ENCODE measurements at regions not wholly inside any gene's neighbourhood (a gene's known extent, or its start where the extent isn't known, plus 50 kb on each side); places are given as distances from the start of the nearest gene placed in this dataset.

DNA sequence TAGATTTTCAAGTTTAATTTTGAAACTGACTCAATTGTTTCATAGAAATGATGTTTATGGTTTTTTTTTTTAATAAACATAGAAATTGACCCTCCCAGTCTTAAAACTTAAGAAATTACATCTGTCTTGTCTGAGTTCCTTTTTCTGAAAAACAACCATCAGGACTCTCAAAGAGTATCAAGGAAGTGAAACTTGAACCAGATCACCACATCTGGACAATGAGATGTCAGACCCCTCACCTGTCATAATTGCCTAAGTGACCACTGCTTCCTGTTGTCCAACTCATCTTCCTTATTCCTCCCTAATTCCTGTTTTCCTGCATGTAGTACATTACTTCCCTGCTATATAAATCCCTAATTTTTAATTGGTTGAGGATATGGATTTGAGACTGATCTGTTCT is 441.5 kb upstream of the ARHGEF26 start:
- no peak for DNase-seq

DNA sequence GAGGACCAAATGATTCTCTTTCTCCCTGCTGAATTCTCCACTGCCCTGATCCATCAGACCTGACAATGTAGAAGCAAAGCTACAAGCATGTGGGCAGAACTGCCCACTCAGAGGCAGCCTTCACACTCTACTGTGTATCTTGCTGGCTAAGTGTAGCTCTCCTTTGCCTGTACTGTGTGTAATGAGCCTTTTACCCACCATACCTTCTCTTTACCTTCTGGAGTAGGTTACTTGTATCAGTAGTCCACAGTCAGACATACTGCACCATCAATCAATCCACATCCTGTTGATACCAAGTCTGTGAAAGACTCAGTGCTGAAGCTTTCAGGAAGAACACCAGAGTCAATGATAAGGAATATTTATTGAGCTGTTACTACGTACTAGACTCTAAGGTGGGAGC is 440.7 kb upstream of the ARHGEF26 start:
- DNase-seq = no peak

DNA sequence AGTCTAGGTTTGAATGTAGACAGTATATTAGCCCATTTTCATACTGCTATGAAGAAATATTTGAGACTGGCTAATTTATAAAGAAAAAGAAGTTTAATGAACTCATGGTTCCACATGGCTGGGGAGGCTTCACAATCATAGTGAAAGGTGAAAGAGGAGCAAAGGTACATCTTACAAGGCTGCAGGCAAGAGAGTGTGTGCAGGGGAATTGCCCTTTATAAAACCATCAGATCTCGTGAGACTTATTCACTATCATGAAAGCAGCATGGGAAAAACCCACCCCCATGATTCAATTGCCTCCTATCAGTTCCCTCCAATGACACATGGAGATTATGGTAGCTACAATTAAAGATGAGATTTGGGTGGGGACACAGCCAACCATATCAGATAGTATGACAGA is 440.1 kb upstream of the ARHGEF26 start:
- DNase-seq = no peak

DNA sequence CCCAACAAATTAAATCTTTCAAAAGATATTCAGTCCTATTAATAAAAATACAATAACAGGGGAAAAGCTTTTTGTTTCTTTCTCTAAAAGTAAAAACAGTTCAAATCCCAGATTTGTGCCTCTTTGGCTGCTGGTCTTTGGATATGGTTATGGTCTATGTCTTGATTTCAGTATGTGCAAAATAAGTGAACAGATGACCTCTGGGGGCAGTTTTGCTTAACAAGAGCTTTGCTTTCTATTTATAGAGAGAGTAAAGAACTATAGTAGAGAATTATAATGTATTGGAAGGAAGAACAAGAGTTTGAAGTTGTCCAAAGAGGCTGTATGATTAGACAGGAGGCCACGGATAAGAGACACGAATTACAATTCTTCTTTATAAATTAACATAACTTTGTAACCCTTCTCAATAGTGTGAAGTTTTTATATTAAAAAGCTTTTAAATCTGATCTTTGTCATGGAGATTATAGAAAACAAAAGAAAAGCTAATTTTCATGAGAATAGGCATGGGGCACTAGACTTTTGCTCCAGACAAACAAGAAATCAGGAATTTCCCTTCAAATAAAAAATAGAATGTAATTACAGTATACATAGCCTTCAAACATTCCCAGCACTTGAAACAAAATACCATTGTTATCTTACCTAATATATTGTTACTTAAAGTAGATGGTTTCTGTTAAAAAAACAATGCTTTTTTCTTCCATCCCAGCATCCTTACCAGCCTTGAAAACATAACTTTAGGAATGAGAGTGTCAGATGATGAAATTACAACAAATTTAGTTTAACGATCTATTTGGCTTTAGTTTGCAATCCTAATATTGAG is 432.7 kb upstream of the ARHGEF26 start:
- DNase-seq = no peak

DNA sequence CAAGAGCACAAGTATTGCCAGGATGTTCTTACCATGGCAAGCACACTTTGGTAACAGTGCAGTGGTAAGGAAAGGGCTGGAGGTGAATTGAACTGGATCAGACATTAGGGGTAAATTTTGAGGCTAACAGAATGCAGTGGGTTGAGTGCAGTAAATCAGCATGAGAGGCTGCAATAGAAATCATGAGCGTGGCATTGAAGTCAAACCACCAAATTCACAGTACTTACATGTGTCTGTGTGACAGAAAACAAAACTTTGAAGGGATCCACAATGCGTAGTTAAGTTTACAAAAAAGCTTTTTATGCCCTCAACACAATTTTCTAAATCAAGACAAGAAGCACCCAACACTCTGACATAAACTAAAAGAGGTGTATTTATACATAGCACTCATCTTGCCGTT is 428.0 kb upstream of the ARHGEF26 start:
- DNase-seq = no peak

DNA sequence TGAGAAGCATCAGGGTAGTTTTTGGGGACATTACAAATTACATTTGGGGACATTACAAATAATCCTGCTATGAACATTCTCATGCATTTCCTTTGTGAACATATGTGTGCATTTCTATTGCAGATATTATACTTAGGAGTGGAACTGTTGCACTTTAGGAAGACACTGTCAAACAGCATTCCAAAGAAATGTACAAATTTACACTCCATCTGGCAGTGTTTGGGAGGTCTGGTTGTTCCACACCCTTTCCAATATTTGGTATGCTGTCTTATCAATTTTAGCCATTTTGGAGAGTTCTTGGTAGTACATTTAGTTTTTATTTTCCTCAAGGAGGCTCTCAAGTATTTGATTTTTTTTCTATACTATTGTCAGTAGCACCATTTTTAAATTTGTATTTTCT is 419.1 kb upstream of the ARHGEF26 start:
- no peak for DNase-seq

DNA sequence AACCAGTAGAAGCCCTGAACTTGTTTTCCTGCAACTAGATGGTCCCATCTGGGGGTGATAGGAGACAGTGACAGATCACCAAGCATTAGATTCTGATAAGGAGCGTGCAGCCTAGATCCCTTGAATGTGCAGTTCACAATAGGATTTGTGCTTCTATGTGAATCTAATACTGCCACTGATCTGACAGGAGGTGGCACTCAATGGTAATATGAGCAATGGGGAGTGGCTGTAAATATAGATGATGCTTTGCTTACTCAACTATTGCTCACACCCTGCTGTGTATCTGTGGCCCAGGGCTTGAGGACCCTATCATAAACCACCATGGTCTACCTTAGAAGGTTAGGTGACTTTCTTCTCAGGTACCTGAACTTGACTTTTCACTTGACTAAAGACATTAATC is 417.1 kb upstream of the ARHGEF26 start:
- DNase-seq = no peak

DNA sequence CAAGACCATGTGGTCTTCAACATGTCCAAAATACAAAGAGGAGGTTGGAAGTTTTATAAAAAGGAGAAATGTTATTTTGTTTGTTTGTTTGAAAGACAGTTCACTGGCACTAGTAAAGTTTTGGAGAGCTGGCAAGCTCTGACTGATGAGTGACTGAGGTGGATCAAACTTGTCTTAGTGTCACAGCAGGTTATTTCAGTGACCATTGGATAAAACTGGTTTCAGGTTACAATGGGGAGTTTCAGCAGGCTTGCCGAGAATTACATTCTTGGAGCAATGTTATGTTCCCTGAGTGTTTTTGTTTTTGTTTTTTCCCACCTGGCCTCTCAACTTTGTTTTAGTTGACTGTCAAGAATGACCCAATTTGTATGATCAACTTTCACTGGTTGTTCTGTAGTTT is 414.5 kb upstream of the ARHGEF26 start:
- no peak for DNase-seq

DNA sequence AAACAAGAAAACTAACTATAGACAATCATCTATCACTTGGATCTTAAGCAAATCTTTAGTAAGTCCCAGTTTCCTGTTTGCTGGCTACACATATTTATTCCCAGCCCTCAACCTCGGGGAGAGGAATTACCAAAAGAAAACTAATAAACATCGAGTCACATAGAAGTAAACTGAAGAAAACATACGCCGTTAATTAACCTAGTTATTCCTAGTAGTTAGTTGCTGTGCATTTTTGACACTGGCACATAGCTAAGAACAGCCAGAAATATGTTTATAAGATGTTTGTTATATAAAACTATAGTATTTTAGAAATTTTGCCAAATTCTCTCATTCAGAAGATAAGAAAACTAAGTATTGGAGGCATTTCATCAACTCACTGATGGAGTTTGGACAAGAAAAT is 407.2 kb upstream of the ARHGEF26 start:
- DNase-seq = no peak

DNA sequence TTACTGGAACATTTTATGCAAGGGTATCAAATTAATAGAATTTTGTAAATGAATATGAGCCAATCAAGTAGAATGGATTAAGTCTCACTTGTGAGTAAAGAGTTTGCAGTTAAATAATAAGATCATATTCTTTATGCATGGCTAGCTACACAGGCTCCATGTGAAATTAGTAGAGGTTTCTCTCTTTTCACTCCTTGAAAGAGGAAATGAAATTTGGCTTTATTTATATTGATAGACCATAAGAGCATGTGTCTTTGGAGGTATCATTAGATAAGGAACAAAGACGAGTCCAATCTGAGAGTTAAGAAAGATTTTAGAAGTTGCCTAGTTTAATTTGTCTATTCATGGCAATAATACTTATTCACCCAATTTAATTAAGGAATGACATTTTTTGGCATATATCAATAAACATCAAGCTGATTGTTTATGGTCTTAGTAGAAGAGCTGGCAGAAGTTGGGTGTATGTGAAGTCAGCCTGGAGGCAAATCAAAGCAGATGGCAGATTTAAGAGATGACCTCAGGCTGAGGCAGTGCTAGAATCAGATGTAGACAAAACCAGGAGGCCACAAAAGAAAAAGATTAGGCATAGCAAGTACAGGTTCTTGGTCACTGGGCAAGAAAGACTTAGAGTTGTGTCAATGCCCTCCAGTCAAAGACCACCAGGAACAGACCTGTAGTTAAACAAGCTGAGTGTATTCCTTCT is 406.5 kb upstream of the ARHGEF26 start:
- no peak for DNase-seq

DNA sequence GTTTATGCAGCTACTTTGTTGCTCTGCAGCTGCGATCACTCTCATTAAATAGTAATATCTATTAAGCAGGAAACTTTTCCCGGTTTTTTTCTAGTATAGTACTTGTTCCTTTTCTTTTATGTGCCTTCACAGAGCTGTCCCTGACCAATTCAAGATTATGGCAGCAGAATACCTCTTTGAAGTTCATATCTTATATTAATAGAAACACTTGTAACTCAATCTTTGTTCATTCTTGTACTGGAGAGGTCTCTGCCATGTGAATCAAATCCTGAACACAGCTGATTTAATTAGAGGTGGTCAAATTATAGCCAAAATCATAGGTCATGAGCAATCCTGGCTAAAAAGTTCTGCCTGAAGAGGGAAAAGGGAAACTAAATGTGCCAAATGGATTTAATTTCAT is 399.0 kb upstream of the ARHGEF26 start:
- DNase-seq = no peak

DNA sequence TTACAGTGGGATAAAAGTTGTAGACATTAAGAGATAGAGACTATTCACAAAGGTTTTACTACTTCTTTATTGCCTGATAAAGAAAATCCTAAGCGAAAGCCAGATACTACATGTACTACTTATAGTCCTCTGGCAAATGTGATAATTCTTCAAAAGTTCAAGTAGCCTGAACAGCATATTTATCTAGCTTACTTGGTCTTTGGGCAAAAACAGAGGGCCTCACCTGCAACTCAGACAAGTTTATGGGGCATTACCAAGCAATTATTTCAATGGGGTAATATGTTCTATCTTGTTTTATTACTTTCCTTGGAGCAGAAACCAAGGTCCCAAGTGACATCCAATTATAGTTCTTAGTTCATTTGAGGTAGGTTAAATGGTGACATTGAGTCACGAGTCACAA is 390.1 kb upstream of the ARHGEF26 start:
- no peak for DNase-seq

DNA sequence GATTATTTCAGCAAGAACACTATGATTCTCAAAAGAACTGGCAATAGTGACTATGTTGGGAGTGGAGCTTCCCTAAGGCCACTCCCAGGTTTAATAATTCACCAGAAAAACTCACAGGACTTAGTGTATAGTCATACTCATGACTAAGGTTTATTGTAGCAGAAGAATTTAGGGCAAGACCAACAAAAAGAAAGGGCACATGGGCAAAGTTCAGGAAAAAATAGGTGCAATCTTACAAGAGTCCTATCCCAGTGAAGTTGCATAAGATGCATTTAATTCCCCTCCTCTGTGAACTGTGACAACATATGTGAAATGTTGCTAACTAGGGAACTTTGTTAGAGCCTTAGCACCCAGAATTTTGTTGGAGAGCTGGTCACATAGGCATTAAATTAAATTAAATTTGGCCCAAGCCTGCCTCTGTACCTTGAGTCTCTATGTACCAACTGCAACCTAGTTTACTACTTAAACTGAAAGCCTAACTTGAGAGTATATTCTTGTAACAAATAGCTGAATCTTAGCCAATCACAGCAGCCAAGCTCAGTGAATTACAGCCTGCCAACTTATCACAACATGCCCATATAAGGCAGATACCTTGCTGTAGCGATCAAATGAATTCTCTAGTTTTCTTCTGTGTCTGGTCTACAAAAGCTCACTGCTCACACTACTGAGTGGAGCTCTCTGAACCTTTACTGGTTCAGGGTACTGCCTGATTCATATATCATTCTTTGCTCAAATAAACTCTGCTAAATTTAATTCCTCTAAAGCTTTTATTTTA is 386.2 kb upstream of the ARHGEF26 start:
- no peak for DNase-seq

DNA sequence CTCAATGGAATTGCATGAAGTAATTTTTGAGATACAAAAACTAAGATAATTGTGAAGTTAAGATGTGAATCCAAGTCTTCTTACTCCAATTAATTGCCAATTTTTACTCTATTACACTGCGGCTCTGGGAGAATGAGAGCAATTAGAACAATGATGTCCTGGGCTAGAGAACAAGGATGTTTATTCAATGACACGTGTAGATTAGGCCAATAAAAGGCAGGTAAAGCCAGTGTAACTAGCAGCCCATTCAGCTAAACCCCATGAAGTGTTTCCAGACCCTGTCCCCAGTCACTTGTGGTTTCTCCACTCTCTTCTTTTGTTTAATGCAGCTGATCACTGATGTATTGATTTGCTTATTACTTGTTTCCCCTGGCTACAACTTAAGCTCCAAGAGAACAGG is 381.1 kb upstream of the ARHGEF26 start:
- DNase-seq = no peak

DNA sequence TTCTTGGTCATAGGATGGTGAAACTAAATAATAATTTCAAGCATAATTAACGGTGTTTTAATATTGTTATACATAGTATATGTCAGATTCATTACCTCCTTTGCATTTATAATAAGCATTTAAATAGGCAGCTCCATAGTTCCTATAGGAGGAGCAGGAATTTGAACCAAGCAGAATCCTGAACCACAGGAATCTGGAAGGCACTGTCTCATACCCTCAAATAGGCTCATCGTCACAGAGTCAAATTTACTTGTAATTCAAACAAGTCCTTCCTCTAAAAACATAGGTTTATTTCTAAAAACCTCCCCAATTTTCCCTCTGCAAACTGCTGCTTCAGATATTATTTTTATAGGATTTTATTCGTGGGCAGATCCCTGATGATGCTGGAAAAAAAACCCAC is 376.3 kb upstream of the ARHGEF26 start:
- no peak for DNase-seq

DNA sequence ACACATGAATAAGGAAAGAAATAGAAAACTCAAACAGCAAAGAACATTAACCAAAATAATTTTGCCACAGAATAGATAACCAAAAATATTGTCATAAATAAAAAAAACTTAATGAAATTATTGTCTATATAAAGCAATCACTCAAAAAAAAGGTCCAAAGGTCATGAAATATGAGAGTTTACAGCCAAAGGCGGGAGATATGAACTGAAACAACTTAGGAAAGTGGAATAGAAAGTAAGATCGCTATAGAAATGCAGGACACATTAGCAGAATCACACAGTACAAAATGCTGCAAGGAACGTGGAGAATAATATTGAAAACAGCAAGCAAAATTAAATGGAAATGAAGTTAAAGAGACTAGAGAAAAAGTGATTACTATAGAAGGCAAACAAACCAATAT is 375.0 kb upstream of the ARHGEF26 start:
- no peak for DNase-seq

DNA sequence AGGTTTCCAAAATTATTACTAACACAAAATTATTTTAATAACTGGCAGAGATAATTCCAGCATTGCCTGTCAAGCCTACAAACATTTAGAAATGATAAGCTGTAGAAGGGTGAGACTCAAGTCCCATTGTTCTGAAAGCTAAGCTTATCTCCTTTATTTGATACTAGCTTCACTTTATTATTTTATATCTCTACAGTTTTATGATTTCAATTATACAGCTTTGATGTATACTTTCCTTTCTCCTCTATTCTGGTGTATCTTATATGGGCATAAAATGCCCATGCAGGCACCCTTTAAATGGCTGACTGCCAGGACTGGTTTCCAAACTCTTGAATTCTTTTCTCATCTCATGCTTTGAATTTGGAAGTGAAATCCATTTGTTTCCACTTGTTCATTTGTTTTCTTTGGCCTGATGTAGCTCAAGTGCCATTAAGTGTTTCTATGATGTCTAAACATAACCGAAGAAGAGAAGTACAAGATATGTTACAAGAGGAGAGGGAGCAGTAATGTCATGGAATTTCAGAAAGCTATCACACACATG is 372.1 kb upstream of the ARHGEF26 start:
- no peak for DNase-seq

DNA sequence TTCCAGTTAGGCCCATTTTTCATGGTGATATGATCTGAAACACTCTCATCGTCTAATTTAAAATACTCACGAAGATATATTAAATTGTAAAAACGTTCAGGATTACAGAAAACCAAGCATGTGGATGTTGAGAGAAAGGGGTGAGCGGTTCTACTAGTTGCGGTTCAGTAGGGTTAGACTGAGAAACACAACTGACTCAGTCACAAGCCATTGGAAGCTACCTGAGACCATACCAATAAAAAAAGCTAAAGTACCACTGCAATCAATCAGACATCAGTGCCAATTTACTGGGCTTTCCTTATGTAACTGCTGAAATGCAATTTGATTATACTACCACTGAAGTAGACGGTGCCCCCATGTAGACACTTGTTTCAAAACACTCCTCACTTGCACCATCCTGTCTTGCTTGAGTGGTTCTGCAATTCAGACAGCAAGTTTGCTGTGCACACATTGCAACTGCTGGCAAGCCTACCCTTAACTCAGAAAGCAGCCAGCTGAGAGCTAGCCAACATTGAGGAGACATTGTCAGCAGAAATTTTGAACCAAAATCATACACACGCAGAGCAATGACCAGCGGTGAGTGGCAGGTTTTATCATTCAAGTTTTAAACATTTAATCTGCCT is 368.7 kb upstream of the ARHGEF26 start:
- no peak for DNase-seq

DNA sequence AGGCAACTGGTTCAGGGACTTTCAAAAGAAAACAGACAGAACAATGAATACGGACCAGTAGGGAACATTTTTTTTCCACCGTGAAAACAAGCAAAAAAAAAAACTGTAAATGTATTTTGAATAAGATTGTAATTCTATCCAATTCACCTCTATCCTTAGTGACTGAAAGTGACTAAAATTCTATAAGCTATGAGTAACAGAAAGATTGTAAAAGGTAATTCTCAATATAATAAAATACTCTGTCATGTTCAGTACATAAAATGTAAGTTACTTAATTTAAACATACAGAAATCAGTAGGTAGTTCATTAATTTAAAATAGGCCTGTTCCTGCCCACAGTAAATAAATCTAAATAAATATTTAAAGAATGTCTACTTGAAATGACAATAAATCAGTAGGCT is 368.2 kb upstream of the ARHGEF26 start:
- DNase-seq = no peak

DNA sequence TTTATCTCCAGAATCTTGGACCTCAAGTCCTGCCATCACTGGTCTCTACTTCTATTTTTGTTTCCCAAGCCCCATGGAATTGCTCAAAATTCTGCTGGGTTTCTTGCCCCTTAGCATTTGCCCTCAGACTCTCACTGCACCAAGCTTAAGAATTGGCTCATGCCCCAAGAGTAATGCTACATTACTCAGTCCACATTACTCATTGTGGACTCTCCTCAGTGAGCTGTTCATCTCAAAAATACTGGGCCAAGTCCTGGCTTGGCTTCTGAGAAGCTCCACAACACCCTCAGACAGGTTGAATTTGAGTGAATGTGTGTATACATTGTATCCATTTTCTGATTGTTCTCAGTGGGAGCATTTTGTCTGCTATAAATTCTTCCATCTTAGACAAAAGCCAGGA is 364.4 kb upstream of the ARHGEF26 start:
- no peak for DNase-seq

DNA sequence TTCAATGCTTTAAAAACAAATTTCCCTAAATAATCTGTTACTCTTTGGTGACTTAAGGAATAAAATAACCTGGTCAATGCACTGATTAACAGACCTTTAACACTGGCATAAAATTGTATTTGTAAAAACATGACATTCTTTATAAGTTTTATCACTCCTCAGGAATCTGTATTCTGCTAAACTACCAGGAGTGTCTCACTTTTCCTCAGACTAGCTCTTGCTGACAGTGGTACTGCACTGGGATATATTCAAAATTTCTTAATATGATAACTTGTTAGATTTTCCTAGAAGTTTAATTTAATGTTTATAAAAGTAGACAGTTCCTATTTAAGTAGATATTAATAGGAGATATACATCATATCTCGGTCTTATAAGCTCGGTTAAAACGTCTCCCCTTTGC is 363.4 kb upstream of the ARHGEF26 start:
- no peak for DNase-seq

DNA sequence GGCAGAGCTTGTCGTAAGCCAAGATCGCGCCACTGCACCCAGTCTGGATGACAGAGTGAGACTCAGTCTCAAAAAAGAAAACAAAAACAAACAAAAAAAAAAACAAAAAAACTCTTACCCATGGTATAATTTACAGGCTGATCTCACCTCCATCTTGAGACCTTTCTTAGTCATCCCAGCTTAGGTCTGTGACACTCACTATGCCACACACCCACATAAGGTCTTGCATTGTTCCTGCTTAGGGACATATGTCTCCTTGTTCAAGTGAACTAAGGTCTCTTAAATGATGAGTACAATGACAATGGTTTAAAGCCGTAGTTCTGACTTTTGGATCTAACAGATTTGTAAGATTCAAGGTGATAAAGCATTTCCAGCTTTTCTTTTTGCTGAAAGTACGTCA is 360.2 kb upstream of the ARHGEF26 start:
- DNase-seq = no peak

Measured in NCI-H345 (cell line).